CD14-positive monocyte (primary cell): ENCODE measurements at regions not wholly inside any gene's neighbourhood (a gene's known extent, or its start where the extent isn't known, plus 50 kb on each side); places are given as distances from the start of the nearest gene placed in this dataset.

Experiments
- DNase-seq, 3 donors: peaks; one replicate each; pipeline ENCODE4 v3.0.0-alpha.2; 2011 to 2022
- H2AFZ ChIP-seq: 2 replicates; pipeline ENCODE4 v1.6.0; 2012; ENCODE audit warnings: mild to moderate bottlenecking, low read depth, low read length, inconsistent platforms; ENCODE audit not compliant: insufficient read depth, poor library complexity, severe bottlenecking
- H3K27ac ChIP-seq, 2 donors: 1 replicate in 1 of 2; 2 replicates in 1 of 2; pipeline ENCODE4 v1.5.1; 2012 to 2013; ENCODE audit warnings: low read length in 2 of 2, control low read depth in 1 of 2, inconsistent platforms in 1 of 2, low read depth in 1 of 2, mild to moderate bottlenecking in 1 of 2
- H3K27me3 ChIP-seq, 2 donors: one replicate each; pipeline versions ENCODE4 v1.6.0 to v1.6.1; 2011 to 2013; ENCODE audit warnings: low read length in 2 of 2; ENCODE audit not compliant: control insufficient read depth in 2 of 2, insufficient read depth in 2 of 2
- H3K36me3 ChIP-seq, 2 donors: replicated peaks in 1 of 2; 1 replicate in 1 of 2; 2 replicates in 1 of 2; pipeline versions ENCODE4 v1.5.1 to v1.6.1; 2012 to 2013; ENCODE audit warnings: low read length in 2 of 2, control low read depth in 1 of 2, inconsistent platforms in 1 of 2, mild to moderate bottlenecking in 1 of 2; ENCODE audit not compliant: insufficient read depth in 2 of 2, control insufficient read depth in 1 of 2
- H3K4me1 ChIP-seq, 2 donors: 1 replicate in 1 of 2; 2 replicates in 1 of 2; pipeline versions ENCODE4 v1.5.1 to v1.6.1; 2012 to 2013; ENCODE audit warnings: low read length in 2 of 2, control low read depth in 1 of 2, inconsistent platforms in 1 of 2, mild to moderate bottlenecking in 1 of 2, moderate library complexity in 1 of 2; ENCODE audit not compliant: insufficient read depth in 2 of 2, control insufficient read depth in 1 of 2
- H3K4me2 ChIP-seq: replicated peaks from 2 replicates; pipeline ENCODE3; 2012; ENCODE audit warnings: low read length, moderate library complexity, mild to moderate bottlenecking; ENCODE audit not compliant: poor library complexity, severe bottlenecking; ENCODE audit errors: extremely low read depth
- H3K4me3 ChIP-seq, 3 experiments: fragments of 200-600 bp in 1 of 3; sonication (generic) in 1 of 3; replicated peaks in 1 of 3; 1 replicate in 2 of 3; 2 replicates in 1 of 3; pipeline ENCODE4 v1.5.1; 2011 to 2013; ENCODE audit warnings: low read length in 3 of 3, mild to moderate bottlenecking in 3 of 3, control low read depth in 2 of 3, low read depth in 2 of 3, inconsistent platforms in 1 of 3, moderate library complexity in 1 of 3
- H3K79me2 ChIP-seq: 2 replicates; pipeline ENCODE4 v1.6.0; 2012; ENCODE audit warnings: mild to moderate bottlenecking, control low read depth, inconsistent platforms, low read length, moderate library complexity; ENCODE audit not compliant: insufficient read depth
- H3K9ac ChIP-seq: 2 replicates; pipeline ENCODE4 v1.6.0; 2017; ENCODE audit warnings: low read length, mild to moderate bottlenecking; ENCODE audit not compliant: insufficient read depth, poor library complexity, severe bottlenecking
- H3K9me3 ChIP-seq, 2 donors: replicated peaks in 1 of 2; 1 replicate in 1 of 2; 2 replicates in 1 of 2; pipeline versions ENCODE4 v1.5.1 to v1.6.1; 2012 to 2013; ENCODE audit warnings: low read length in 2 of 2, control low read depth in 1 of 2; ENCODE audit not compliant: control insufficient read depth in 1 of 2, insufficient read depth in 1 of 2
- H4K20me1 ChIP-seq: 2 replicates; pipeline ENCODE4 v1.6.0; 2012; ENCODE audit warnings: mild to moderate bottlenecking, low read length, control low read depth, moderate library complexity; ENCODE audit not compliant: insufficient read depth
- H3K27ac Mint-ChIP-seq, 7 donors: one replicate each; pipeline ENCODE4 v1.8.0; 2020; ENCODE audit warnings: mild to moderate bottlenecking in 7 of 7, mixed read lengths in 7 of 7, moderate library complexity in 6 of 7, inconsistent platforms in 2 of 7
- H3K27me3 Mint-ChIP-seq, 3 donors: one replicate each; pipeline ENCODE4 v1.8.0; 2021 to 2022; ENCODE audit warnings: low read depth in 3 of 3, mild to moderate bottlenecking in 3 of 3, mixed read lengths in 3 of 3, moderate library complexity in 3 of 3, inconsistent platforms in 1 of 3
- H3K36me3 Mint-ChIP-seq, 2 donors: one replicate each; pipeline ENCODE4 v1.8.0; 2020; ENCODE audit warnings: mixed read lengths in 2 of 2, inconsistent platforms in 1 of 2, mild to moderate bottlenecking in 1 of 2
- H3K4me1 Mint-ChIP-seq: one replicate; pipeline ENCODE4 v1.8.0; 2020; ENCODE audit warnings: mild to moderate bottlenecking, mixed read lengths
- H3K4me3 Mint-ChIP-seq, 2 donors: one replicate each; pipeline ENCODE4 v1.8.0; 2020; ENCODE audit warnings: mild to moderate bottlenecking in 2 of 2, mixed read lengths in 2 of 2, moderate library complexity in 1 of 2
- H3K9me3 Mint-ChIP-seq, 7 donors: one replicate each; pipeline ENCODE4 v1.8.0; 2020 to 2022; ENCODE audit warnings: mixed read lengths in 7 of 7, mild to moderate bottlenecking in 6 of 7, moderate library complexity in 6 of 7, inconsistent platforms in 2 of 7
- CTCF ChIP-seq: fragments of 200-600 bp; IDR thresholded peaks from one replicate; pipeline ENCODE4 v1.8.0; 2022; ENCODE audit warnings: antibody characterized with exemption, mild to moderate bottlenecking
- WGBS: methylation state at CpG from one replicate; pipeline ENCODE4 v1.1.5; 2013; ENCODE audit warnings: missing lambda C conversion rate; ENCODE audit not compliant: insufficient coverage; 5-methylcytosine and 5-hydroxymethylcytosine counted together
- intact Hi-C, 2 donors: fragments of 100-400 bp; cut with micrococcal nuclease; formaldehyde crosslinking; loops; one replicate each; pipeline versions ENCODE4 v1.15.0 to v1.15.1; 2023

GRCh38 chr7:25775570-25775969, 376.4 kb upstream of the NFE2L3 start:
- peaks cover 0 to 3% (median 0%) of the 10 kb centered on the region in 7 donors for H3K9me3 Mint-ChIP-seq
- no peak for TF ChIP-seq CTCF

GRCh38 chr7:25775999-25776743, 375.8 kb upstream of the NFE2L3 start:
- H3K36me3 ChIP-seq, result no peaks in the 10 kb centered on the region
- no peak for TF ChIP-seq CTCF
- WGBS, result 100% methylated on average over 1 of the region's 3 CpGs

More at GRCh38 chr7:25775570-25775969, 376.4 kb upstream of the NFE2L3 start:
- WGBS, result 100% methylated on average over 1 of the region's 4 CpGs
- Mint-ChIP-seq H3K27me3 (peaks cover 1 to 6% (median 4%) of the 10 kb centered on the region in 3 donors), H3K36me3 (no peaks in the 10 kb centered on the region), H3K4me1 (peaks cover 2% of the 10 kb centered on the region), H3K27ac (no peak overlapping the region), H3K4me3 (no peak overlapping the region)
- no peak overlapping the region for H2AFZ ChIP-seq
- H3K27ac ChIP-seq, result no peak overlapping the region
- H3K27me3 ChIP-seq, result no peaks in the 10 kb centered on the region
- H3K9ac ChIP-seq, result no peak overlapping the region
- H3K36me3 ChIP-seq, result no peaks in the 10 kb centered on the region
- no peaks in the 10 kb centered on the region for H3K4me1 ChIP-seq
- H4K20me1 ChIP-seq, result no peaks in the 10 kb centered on the region
- no peaks in the 10 kb centered on the region for H3K9me3 ChIP-seq
- no peaks in the 10 kb centered on the region for H3K79me2 ChIP-seq
- no peak for DNase-seq
- H3K4me3 ChIP-seq, result no peak overlapping the region
- no peak overlapping the region for H3K4me2 ChIP-seq
- intact Hi-C loops, result no loop called here

More at GRCh38 chr7:25775999-25776743, 375.8 kb upstream of the NFE2L3 start:
- H3K9me3 ChIP-seq, result no peaks in the 10 kb centered on the region
- no peaks in the 10 kb centered on the region for H3K36me3 Mint-ChIP-seq
- no peak overlapping the region for H3K27ac ChIP-seq
- intact Hi-C loops, result no loop called here
- H3K9me3 Mint-ChIP-seq, result peaks cover 0 to 3% (median 0%) of the 10 kb centered on the region in 7 donors
- H3K4me1 Mint-ChIP-seq, result peaks cover 2% of the 10 kb centered on the region
- no peak overlapping the region for H2AFZ ChIP-seq
- H3K27me3 ChIP-seq, result no peaks in the 10 kb centered on the region
- no peak overlapping the region for H3K4me3 ChIP-seq
- DNase-seq, result no peak
- H3K9ac ChIP-seq, result no peak overlapping the region
- H3K27me3 Mint-ChIP-seq, result peaks cover 0 to 7% (median 6%) of the 10 kb centered on the region in 3 donors
- H3K27ac Mint-ChIP-seq, result no peak overlapping the region
- no peak overlapping the region for H3K4me2 ChIP-seq
- H3K4me1 ChIP-seq, result no peaks in the 10 kb centered on the region
- H4K20me1 ChIP-seq, result no peaks in the 10 kb centered on the region
- no peaks in the 10 kb centered on the region for H3K79me2 ChIP-seq
- H3K4me3 Mint-ChIP-seq, result no peak overlapping the region
